ENCODE measurements at regions not wholly inside any gene's neighbourhood (a gene's known extent, or its start where the extent isn't known, plus 50 kb on each side); places are given as distances from the start of the nearest gene placed in this dataset.
"Not testable (repeated sequence)": the region's sequence is repeated elsewhere in the genome, so short reads cannot be mapped to it uniquely, and the experiment has no call there.

GRCh38 chr14:97804056-97804455, 1006.9 kb downstream of the VRK1 start:
- no peak for DNase-seq (ENCODE audit: low read depth)
- no peak for TF ChIP-seq CTCF (conservative IDR thresholded peaks at IDR 0.05; ENCODE audit: low read depth, low read length)
- no peak overlapping the region for H3K4me3 ChIP-seq (ENCODE audit: low read length)

GRCh38 chr14:97806891-97807290, 1009.7 kb downstream of the VRK1 start:
- H3K4me3 ChIP-seq (ENCODE audit: low read length) = no peak overlapping the region
- DNase-seq (ENCODE audit: low read depth) = no peak
- no peak for TF ChIP-seq CTCF (conservative IDR thresholded peaks at IDR 0.05; ENCODE audit: low read depth, low read length)

- not testable (repeated sequence) for DNase-seq (ENCODE audit: low read depth); H3K4me3 ChIP-seq (ENCODE audit: low read length)
Observed at GRCh38 chr14:97808541-97808940, 1011.4 kb downstream of the VRK1 start.

GRCh38 chr14:97813556-97813955, 1016.4 kb downstream of the VRK1 start:
- H3K4me3 ChIP-seq (ENCODE audit: low read length) = no peak overlapping the region
- DNase-seq (ENCODE audit: low read depth) = no peak
- TF ChIP-seq CTCF (conservative IDR thresholded peaks at IDR 0.05; ENCODE audit: low read depth, low read length) = no peak

GRCh38 chr14:97820781-97821180, 1023.6 kb downstream of the VRK1 start:
- DNase-seq (ENCODE audit: low read depth) = no peak
- H3K4me3 ChIP-seq (ENCODE audit: low read length) = no peak overlapping the region
- TF ChIP-seq CTCF (conservative IDR thresholded peaks at IDR 0.05; ENCODE audit: low read depth, low read length) = no peak

GRCh38 chr14:97824218-97824617, 1027.0 kb downstream of the VRK1 start:
- no peak overlapping the region for H3K4me3 ChIP-seq (ENCODE audit: low read length)
- no peak for DNase-seq (ENCODE audit: low read depth)
- no peak for TF ChIP-seq CTCF (conservative IDR thresholded peaks at IDR 0.05; ENCODE audit: low read depth, low read length)

- DNase-seq (ENCODE audit: low read depth) = no peak
- no peak for TF ChIP-seq CTCF (conservative IDR thresholded peaks at IDR 0.05; ENCODE audit: low read depth, low read length)
- H3K4me3 ChIP-seq (ENCODE audit: low read length) = no peak overlapping the region
Observed at GRCh38 chr14:97827746-97828145, 1030.6 kb downstream of the VRK1 start.

- H3K4me3 ChIP-seq (ENCODE audit: low read length) = no peak overlapping the region
- no peak for TF ChIP-seq CTCF (conservative IDR thresholded peaks at IDR 0.05; ENCODE audit: low read depth, low read length)
- DNase-seq (ENCODE audit: low read depth) = no peak
Observed at GRCh38 chr14:97832776-97833175, 1035.6 kb downstream of the VRK1 start.

Data from retinal pigment epithelial cell (primary cell).